H1 (cell line): ENCODE measurements at regions not wholly inside any gene's neighbourhood (a gene's known extent, or its start where the extent isn't known, plus 50 kb on each side); places are given as distances from the start of the nearest gene placed in this dataset.

Experiments
- RAD21 ChIP-seq, 2 experiments: IDR thresholded peaks in 1 of 2; conservative IDR thresholded peaks in 1 of 2; 2 replicates each; pipeline ENCODE4 v1.6.1; 2011; ENCODE audit warnings: low read depth in 2 of 2, low read length in 2 of 2, improper control_type of control experiment in 1 of 2, inconsistent platforms in 1 of 2, mild to moderate bottlenecking in 1 of 2, moderate library complexity in 1 of 2

- TF ChIP-seq RAD21 (IDR thresholded peaks at IDR 0.05 in 1 of 2, conservative IDR thresholded peaks at IDR 0.05 in 1 of 2; ENCODE audit: low read depth in 2 of 2, low read length in 2 of 2), result no peak
Measured at GRCh38 chr7:36054637-36055036, 98.4 kb upstream of the EEPD1 start (continued).
